Sigmoid colon (tissue), 4 donors: ENCODE measurements at regions not wholly inside any gene's neighbourhood (a gene's known extent, or its start where the extent isn't known, plus 50 kb on each side); places are given as distances from the start of the nearest gene placed in this dataset.

ENCODE experiments used
- POLR2A ChIP-seq, 2 donors: fragments of 450-650 bp; IDR thresholded peaks; one replicate each; pipeline ENCODE4 v1.6.1; 2016; ENCODE audit warnings: antibody characterized with exemption in 2 of 2, mild to moderate bottlenecking in 2 of 2, moderate library complexity in 2 of 2
- POLR2AphosphoS5 ChIP-seq, 4 donors: sonication (generic); formaldehyde crosslinking; IDR thresholded peaks; one replicate each; pipeline ENCODE4 v1.6.1; 2017; ENCODE audit warnings: antibody characterized with exemption in 4 of 4
- TF ChIP-seq, protein P1 (sequence below), 4 experiments: fragments of 450-650 bp in 3 of 4; fragments of 200-600 bp in 1 of 4; IDR thresholded peaks; one replicate each; pipeline ENCODE4 v1.5.1; 2016 to 2019; ENCODE audit warnings: antibody characterized with exemption in 4 of 4, mild to moderate bottlenecking in 3 of 4, moderate library complexity in 2 of 4

DNA sequence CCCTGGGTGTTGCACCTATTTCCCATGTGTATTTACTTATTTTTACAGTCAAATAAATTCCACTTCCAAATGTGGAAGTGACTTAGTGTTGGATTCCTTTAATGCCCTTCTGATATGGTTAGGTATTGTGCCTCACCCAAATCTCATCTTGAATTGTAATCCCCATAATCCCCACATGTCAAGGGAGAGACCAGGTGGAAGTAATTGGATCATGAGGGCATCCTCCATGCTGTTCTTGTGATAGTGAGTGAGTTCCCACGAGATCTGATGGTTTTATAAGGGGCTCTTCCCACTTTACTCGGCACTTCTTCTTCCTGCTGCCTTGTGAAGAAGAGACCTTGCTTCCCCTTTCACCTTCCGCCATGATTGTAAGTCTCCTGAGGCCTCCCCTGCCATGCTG is 136.9 kb downstream of the SNX10 start:
- TF ChIP-seq, protein P1, sequence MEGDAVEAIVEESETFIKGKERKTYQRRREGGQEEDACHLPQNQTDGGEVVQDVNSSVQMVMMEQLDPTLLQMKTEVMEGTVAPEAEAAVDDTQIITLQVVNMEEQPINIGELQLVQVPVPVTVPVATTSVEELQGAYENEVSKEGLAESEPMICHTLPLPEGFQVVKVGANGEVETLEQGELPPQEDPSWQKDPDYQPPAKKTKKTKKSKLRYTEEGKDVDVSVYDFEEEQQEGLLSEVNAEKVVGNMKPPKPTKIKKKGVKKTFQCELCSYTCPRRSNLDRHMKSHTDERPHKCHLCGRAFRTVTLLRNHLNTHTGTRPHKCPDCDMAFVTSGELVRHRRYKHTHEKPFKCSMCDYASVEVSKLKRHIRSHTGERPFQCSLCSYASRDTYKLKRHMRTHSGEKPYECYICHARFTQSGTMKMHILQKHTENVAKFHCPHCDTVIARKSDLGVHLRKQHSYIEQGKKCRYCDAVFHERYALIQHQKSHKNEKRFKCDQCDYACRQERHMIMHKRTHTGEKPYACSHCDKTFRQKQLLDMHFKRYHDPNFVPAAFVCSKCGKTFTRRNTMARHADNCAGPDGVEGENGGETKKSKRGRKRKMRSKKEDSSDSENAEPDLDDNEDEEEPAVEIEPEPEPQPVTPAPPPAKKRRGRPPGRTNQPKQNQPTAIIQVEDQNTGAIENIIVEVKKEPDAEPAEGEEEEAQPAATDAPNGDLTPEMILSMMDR (IDR thresholded peaks at IDR 0.05) = no peak
- TF ChIP-seq POLR2A (IDR thresholded peaks at IDR 0.05) (no peak), POLR2AphosphoS5 (IDR thresholded peaks at IDR 0.05) (no peak)
